ACC112 (cell line): ENCODE measurements at regions not wholly inside any gene's neighbourhood (a gene's known extent, or its start where the extent isn't known, plus 50 kb on each side); places are given as distances from the start of the nearest gene placed in this dataset.

Experiments
- H2AFZ ChIP-seq: fragments of 200-600 bp; sonication (generic); one replicate; pipeline ENCODE4 v1.6.0; 2017; ENCODE audit warnings: antibody characterized with exemption, low read length; ENCODE audit not compliant: unreplicated experiment
- H3K27ac ChIP-seq: fragments of 200-600 bp; sonication (generic); 2 replicates; pipeline ENCODE4 v1.5.1; 2014; ENCODE audit warnings: low read depth, mild to moderate bottlenecking, antibody characterized with exemption, low read length, moderate library complexity
- H3K27me3 ChIP-seq: fragments of 200-600 bp; sonication (generic); 2 replicates; pipeline ENCODE4 v1.6.1; 2014; ENCODE audit warnings: mild to moderate bottlenecking, antibody characterized with exemption, low read length, moderate library complexity, mixed read lengths; ENCODE audit not compliant: insufficient read depth
- H3K36me3 ChIP-seq: fragments of 200-600 bp; sonication (generic); 2 replicates; pipeline ENCODE4 v1.6.1; 2016; ENCODE audit warnings: mild to moderate bottlenecking, antibody characterized with exemption, low read length, moderate library complexity, mixed read lengths; ENCODE audit not compliant: insufficient read depth
- H3K4me1 ChIP-seq: fragments of 200-600 bp; sonication (generic); one replicate; pipeline ENCODE4 v1.6.1; 2016; ENCODE audit warnings: low read length, mixed read lengths; ENCODE audit not compliant: insufficient read depth, unreplicated experiment, control insufficient read depth
- H3K4me3 ChIP-seq: fragments of 200-600 bp; sonication (generic); 2 replicates; pipeline ENCODE4 v1.5.1; 2014; ENCODE audit warnings: mild to moderate bottlenecking, low read depth, low read length
- H3K79me2 ChIP-seq: fragments of 200-600 bp; sonication (generic); one replicate; pipeline ENCODE4 v1.6.0; 2016; ENCODE audit warnings: low read length; ENCODE audit not compliant: control insufficient read depth, unreplicated experiment, insufficient read depth

- Histone ChIP-seq H3K27me3 (no peaks in the 10 kb centered on the region), H3K4me1 (no peaks in the 10 kb centered on the region), H3K4me3 (no peak overlapping the region), H3K27ac (no peak overlapping the region), H3K36me3 (no peaks in the 10 kb centered on the region), H3K79me2 (no peaks in the 10 kb centered on the region), H2AFZ (no peak overlapping the region)
Observed at GRCh38 chr3:161744366-161744765, 247.8 kb downstream of the OTOL1 start.

GRCh38 chr3:161745741-161746140 is 249.1 kb downstream of the OTOL1 start:
- H3K4me1 ChIP-seq, result no peaks in the 10 kb centered on the region
- H3K4me3 ChIP-seq, result no peak overlapping the region
- H3K27ac ChIP-seq, result no peak overlapping the region
- H2AFZ ChIP-seq, result no peak overlapping the region
- H3K79me2 ChIP-seq, result no peaks in the 10 kb centered on the region
- H3K27me3 ChIP-seq, result no peaks in the 10 kb centered on the region
- no peaks in the 10 kb centered on the region for H3K36me3 ChIP-seq

- Histone ChIP-seq H3K36me3 (no peaks in the 10 kb centered on the region), H3K27me3 (no peaks in the 10 kb centered on the region), H2AFZ (no peak overlapping the region), H3K79me2 (no peaks in the 10 kb centered on the region), H3K27ac (no peak overlapping the region), H3K4me3 (no peak overlapping the region), H3K4me1 (no peaks in the 10 kb centered on the region)
Observed at GRCh38 chr3:161748049-161748448, 251.4 kb downstream of the OTOL1 start.

- Histone ChIP-seq H3K4me1 (no peaks in the 10 kb centered on the region), H3K27ac (no peak overlapping the region), H3K36me3 (no peaks in the 10 kb centered on the region), H2AFZ (no peak overlapping the region), H3K4me3 (no peak overlapping the region), H3K79me2 (no peaks in the 10 kb centered on the region), H3K27me3 (no peaks in the 10 kb centered on the region)
Observed at GRCh38 chr3:161754420-161755053, 257.9 kb downstream of the OTOL1 start.

DNA sequence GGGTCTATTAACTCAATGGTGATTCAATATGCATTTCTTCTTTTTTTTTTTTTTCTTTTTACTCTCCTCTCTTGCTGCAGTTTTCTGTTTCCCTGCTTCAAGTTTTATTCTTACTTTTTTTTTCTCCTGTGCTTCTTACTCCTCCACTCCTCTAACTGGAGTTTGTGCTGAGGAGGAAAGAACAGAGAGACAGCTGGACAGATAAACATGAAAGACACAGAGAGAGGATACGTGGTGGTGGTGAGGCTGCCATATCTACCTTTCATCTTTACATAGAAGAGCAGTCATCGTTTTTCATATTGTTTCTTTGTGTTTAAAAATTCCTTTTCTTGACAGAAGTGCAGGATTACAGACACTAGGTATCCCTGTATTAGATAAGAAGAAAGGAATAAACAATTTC is 262.8 kb downstream of the OTOL1 start:
- H2AFZ ChIP-seq, result no peak overlapping the region
- H3K4me3 ChIP-seq, result no peak overlapping the region
- H3K79me2 ChIP-seq, result no peaks in the 10 kb centered on the region
- no peaks in the 10 kb centered on the region for H3K36me3 ChIP-seq
- H3K27me3 ChIP-seq, result no peaks in the 10 kb centered on the region
- H3K27ac ChIP-seq, result no peak overlapping the region
- no peaks in the 10 kb centered on the region for H3K4me1 ChIP-seq

DNA sequence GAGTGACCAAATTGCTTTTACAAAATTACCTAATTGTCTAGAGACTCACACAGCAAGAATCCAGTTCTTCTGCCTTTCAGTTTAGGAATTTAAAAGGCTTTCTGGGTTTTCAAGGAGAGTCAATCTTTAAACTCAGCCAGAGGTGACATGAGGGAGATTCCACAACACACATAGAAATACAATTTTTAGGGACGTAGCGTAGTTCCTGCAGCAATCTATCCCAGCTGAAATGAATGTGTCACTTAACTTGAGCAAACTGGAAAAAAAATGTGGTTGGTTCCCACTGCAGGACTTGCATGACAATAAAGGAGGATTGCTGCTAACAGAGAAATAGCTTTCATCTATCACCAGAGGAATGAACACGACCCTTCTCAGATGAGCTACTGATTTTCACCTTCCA is 269.7 kb downstream of the OTOL1 start:
- Histone ChIP-seq H3K27me3 (no peaks in the 10 kb centered on the region), H3K79me2 (no peaks in the 10 kb centered on the region), H3K36me3 (no peaks in the 10 kb centered on the region), H2AFZ (no peak overlapping the region), H3K4me1 (no peaks in the 10 kb centered on the region), H3K4me3 (no peak overlapping the region), H3K27ac (no peak overlapping the region)

- Histone ChIP-seq H3K4me1 (no peaks in the 10 kb centered on the region), H3K4me3 (no peak overlapping the region), H3K79me2 (no peaks in the 10 kb centered on the region), H2AFZ (no peak overlapping the region), H3K27ac (no peak overlapping the region), H3K36me3 (no peaks in the 10 kb centered on the region), H3K27me3 (no peaks in the 10 kb centered on the region)
Observed at GRCh38 chr3:161770484-161771386, 274.1 kb downstream of the OTOL1 start.

DNA sequence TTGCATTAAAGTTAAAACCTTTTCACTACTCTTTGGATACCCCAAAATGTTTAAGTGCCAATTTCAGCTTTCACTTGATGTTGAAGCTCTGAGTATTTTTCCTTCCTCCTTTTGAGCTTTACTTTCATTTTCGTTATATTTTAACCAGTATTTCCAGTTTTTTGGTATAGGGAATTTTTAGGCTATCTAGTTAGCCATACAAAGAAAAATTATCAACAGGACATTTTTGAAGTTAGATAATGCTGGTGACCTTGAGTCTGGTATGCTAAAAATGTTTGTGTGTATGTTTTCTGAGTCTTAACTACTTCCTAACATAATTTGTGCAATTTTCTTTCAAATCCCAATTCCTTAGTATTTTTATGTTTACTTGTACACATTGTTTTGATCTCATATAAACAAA is 284.8 kb downstream of the OTOL1 start:
- Histone ChIP-seq H3K79me2 (no peaks in the 10 kb centered on the region), H3K4me3 (peak overlapping the region; percentile 70)

DNA sequence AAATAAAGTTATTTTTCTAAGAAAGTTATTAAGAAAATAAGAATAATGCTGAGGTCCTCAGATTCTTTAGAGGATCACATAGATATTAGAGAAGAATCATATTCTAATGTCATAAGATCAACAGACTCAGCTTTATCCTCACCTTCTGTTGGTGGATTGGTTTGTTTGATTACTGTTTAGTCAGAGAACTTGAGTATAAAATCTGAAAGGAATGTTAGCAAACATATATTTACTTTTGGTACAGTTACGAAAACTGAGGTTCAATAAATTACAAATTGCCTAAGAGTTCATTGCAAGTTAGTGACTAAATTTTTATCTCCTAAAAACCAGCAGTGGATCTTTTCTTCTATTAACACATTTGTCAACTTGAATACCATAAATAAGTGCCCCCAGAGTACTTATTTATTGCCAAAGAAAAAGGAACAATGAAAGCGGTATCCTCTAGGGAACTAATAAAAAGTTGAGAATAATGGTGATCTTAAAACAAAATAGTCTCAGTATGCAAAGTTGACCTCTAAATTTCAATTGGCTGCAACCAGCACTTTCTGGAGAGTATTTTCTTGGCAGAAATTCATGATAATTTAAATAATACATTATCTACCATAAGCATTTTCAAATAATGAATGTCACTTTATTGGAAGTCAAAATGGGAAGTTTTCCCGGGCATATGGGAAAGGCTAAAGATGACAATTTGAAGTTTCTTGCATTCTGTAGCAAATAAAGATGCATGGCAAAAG is 296.8 kb downstream of the OTOL1 start:
- Histone ChIP-seq H3K4me3 (no peak overlapping the region), H3K4me1 (no peaks in the 10 kb centered on the region), H3K36me3 (no peaks in the 10 kb centered on the region), H3K79me2 (no peaks in the 10 kb centered on the region), H3K27ac (no peak overlapping the region), H3K27me3 (no peaks in the 10 kb centered on the region), H2AFZ (no peak overlapping the region)

More for the DNA sequence above, 284.8 kb downstream of the OTOL1 start:
- H2AFZ ChIP-seq, result peak overlapping the region; percentile 85
- H3K27ac ChIP-seq, result no peak overlapping the region
- no peaks in the 10 kb centered on the region for H3K36me3 ChIP-seq
- H3K4me1 ChIP-seq, result no peaks in the 10 kb centered on the region
- H3K27me3 ChIP-seq, result no peaks in the 10 kb centered on the region

DNA sequence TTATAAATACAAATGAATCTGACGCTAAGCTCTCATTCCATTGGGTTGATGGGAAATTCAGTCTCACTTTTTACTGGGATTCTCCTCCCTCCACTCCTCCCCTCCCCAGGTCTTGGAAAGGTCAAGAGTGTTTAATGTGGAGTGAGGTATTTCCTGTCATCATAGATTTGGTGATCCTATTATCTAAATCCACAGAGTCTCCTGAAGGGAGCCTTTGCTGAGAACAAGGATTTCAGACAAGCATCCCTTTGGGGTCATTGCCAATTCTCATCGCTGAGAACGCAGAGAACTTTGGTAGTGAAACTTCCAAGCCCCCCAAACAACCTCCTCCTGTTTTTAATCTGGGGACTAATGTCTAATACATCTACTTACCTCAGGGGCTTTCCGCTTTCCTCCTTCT is 297.9 kb downstream of the OTOL1 start:
- Histone ChIP-seq H3K27me3 (no peaks in the 10 kb centered on the region), H2AFZ (no peak overlapping the region), H3K4me1 (no peaks in the 10 kb centered on the region), H3K4me3 (no peak overlapping the region), H3K27ac (no peak overlapping the region), H3K36me3 (no peaks in the 10 kb centered on the region), H3K79me2 (no peaks in the 10 kb centered on the region)
